Trophoblast cell (in vitro differentiated cells and primary cell): ENCODE measurements at regions not wholly inside any gene's neighbourhood (a gene's known extent, or its start where the extent isn't known, plus 50 kb on each side); places are given as distances from the start of the nearest gene placed in this dataset.

Source experiments
- DNase-seq, 2 donors: peaks; one replicate each; pipeline ENCODE4 v3.0.0-alpha.2; 2016
- H2AFZ ChIP-seq: 2 replicates; pipeline ENCODE4 v1.6.1; 2013; ENCODE audit warnings: low read length, moderate library complexity, mild to moderate bottlenecking; ENCODE audit not compliant: insufficient read depth, poor library complexity
- H2AK5ac ChIP-seq: 2 replicates; pipeline ENCODE4 v1.6.1; 2013; ENCODE audit warnings: mild to moderate bottlenecking, low read length
- H2BK120ac ChIP-seq: 2 replicates; pipeline ENCODE4 v1.6.1; 2013; ENCODE audit warnings: low read length, mild to moderate bottlenecking, moderate library complexity; ENCODE audit not compliant: insufficient read depth, poor library complexity
- H2BK12ac ChIP-seq: 2 replicates; pipeline ENCODE4 v1.6.1; 2013; ENCODE audit warnings: mild to moderate bottlenecking, low read length, moderate library complexity
- H2BK5ac ChIP-seq: 2 replicates; pipeline ENCODE4 v1.6.1; 2013; ENCODE audit warnings: low read length, low read depth, moderate library complexity, mild to moderate bottlenecking; ENCODE audit not compliant: poor library complexity
- H3K14ac ChIP-seq: 2 replicates; pipeline ENCODE4 v1.6.1; 2013; ENCODE audit warnings: mild to moderate bottlenecking, low read length
- H3K18ac ChIP-seq: 2 replicates; pipeline ENCODE4 v1.6.1; 2013; ENCODE audit warnings: mild to moderate bottlenecking, low read length
- H3K23ac ChIP-seq: 2 replicates; pipeline ENCODE4 v1.6.1; 2013; ENCODE audit warnings: low read length
- H3K27ac ChIP-seq: 2 replicates; pipeline ENCODE4 v1.5.1; 2013; ENCODE audit warnings: low read depth, mild to moderate bottlenecking, inconsistent platforms, low read length, moderate library complexity
- H3K27me3 ChIP-seq: 2 replicates; pipeline ENCODE4 v1.6.1; 2013; ENCODE audit warnings: inconsistent platforms, mild to moderate bottlenecking, low read length, moderate library complexity; ENCODE audit not compliant: insufficient read depth
- H3K36me3 ChIP-seq, 2 experiments: 1 replicate in 1 of 2; 2 replicates in 1 of 2; pipeline ENCODE4 v1.6.1; 2013; ENCODE audit warnings: low read length in 2 of 2, mild to moderate bottlenecking in 2 of 2, moderate library complexity in 1 of 2; ENCODE audit not compliant: insufficient read depth in 2 of 2, control insufficient read depth in 1 of 2
- H3K4ac ChIP-seq: 2 replicates; pipeline ENCODE4 v1.6.1; 2013; ENCODE audit warnings: low read depth, mild to moderate bottlenecking, low read length, moderate library complexity
- H3K4me1 ChIP-seq, 2 experiments: 1 replicate in 1 of 2; 2 replicates in 1 of 2; pipeline ENCODE4 v1.6.1; 2013; ENCODE audit warnings: low read length in 2 of 2, mild to moderate bottlenecking in 2 of 2, moderate library complexity in 1 of 2; ENCODE audit not compliant: insufficient read depth in 2 of 2, control insufficient read depth in 1 of 2
- H3K4me2 ChIP-seq: 2 replicates; pipeline ENCODE4 v1.6.1; 2013; ENCODE audit warnings: inconsistent platforms, mild to moderate bottlenecking, low read length, moderate library complexity
- H3K4me3 ChIP-seq: 2 replicates; pipeline ENCODE4 v1.5.1; 2013; ENCODE audit warnings: mild to moderate bottlenecking, low read depth, low read length, inconsistent platforms
- H3K79me1 ChIP-seq: one replicate; pipeline ENCODE4 v1.6.1; 2013; ENCODE audit warnings: low read length
- H3K79me2 ChIP-seq: 2 replicates; pipeline ENCODE4 v1.6.1; 2013; ENCODE audit warnings: low read length, mild to moderate bottlenecking; ENCODE audit not compliant: control insufficient read depth, insufficient read depth, poor library complexity
- H3K9ac ChIP-seq: 2 replicates; pipeline ENCODE4 v1.6.1; 2013; ENCODE audit warnings: mild to moderate bottlenecking, low read length
- H3K9me3 ChIP-seq: 2 replicates; pipeline ENCODE4 v1.6.1; 2013; ENCODE audit warnings: low read depth, mild to moderate bottlenecking, control low read depth, inconsistent platforms, low read length; ENCODE audit not compliant: insufficient read depth
- H4K12ac ChIP-seq: 2 replicates; pipeline ENCODE4 v1.6.1; 2013; ENCODE audit warnings: low read depth, mild to moderate bottlenecking, low read length, moderate library complexity
- H4K8ac ChIP-seq: 2 replicates; pipeline ENCODE4 v1.6.1; 2013; ENCODE audit warnings: low read depth, mild to moderate bottlenecking, low read length, moderate library complexity
- H4K91ac ChIP-seq: one replicate; pipeline ENCODE4 v1.6.1; 2013; ENCODE audit warnings: low read depth, mild to moderate bottlenecking, low read length, moderate library complexity
- WGBS: extraction: QIAGEN DNeasy Blood & Tissue Kit; methylation state at CpG from one replicate; pipeline ENCODE4 v1.1.7; 2013; ENCODE audit warnings: missing lambda C conversion rate; ENCODE audit not compliant: insufficient read length, insufficient coverage; ENCODE audit errors: extremely low coverage; 5-methylcytosine and 5-hydroxymethylcytosine counted together

- Histone ChIP-seq H3K23ac (no peak overlapping the region), H3K4me2 (no peak overlapping the region), H4K91ac (no peak overlapping the region), H3K9ac (no peak overlapping the region), H3K4ac (no peak overlapping the region), H3K27ac (no peak overlapping the region), H4K8ac (no peak overlapping the region), H3K4me1 (no peaks in the 10 kb centered on the region), H2BK5ac (no peak overlapping the region), H3K18ac (no peak overlapping the region), H2BK120ac (no peak overlapping the region), H3K27me3 (no peaks in the 10 kb centered on the region), H3K36me3 (no peaks in the 10 kb centered on the region), H3K4me3 (no peak overlapping the region), H3K9me3 (no peaks in the 10 kb centered on the region), H2BK12ac (no peak overlapping the region), H4K12ac (no peak overlapping the region), H3K79me1 (no peaks in the 10 kb centered on the region), H2AFZ (no peak overlapping the region), H3K14ac (no peak overlapping the region), H2AK5ac (no peak overlapping the region), H3K79me2 (no peaks in the 10 kb centered on the region)
- WGBS: no CpG with 5 or more reads among the region's 1 CpG
- DNase-seq: peak in 1 of 2 donors; percentile 55
Observed at GRCh38 chr2:117523711-117524238, 290.7 kb upstream of the DDX18 start.

- Histone ChIP-seq H3K27ac (no peak overlapping the region), H4K91ac (no peak overlapping the region), H3K9me3 (peaks cover 3% of the 10 kb centered on the region), H2AFZ (no peak overlapping the region), H2BK5ac (no peak overlapping the region), H3K4me3 (no peak overlapping the region), H3K27me3 (no peaks in the 10 kb centered on the region), H3K79me1 (no peaks in the 10 kb centered on the region), H2AK5ac (no peak overlapping the region), H3K14ac (no peak overlapping the region), H3K18ac (no peak overlapping the region), H2BK12ac (no peak overlapping the region), H3K23ac (no peak overlapping the region), H3K4me2 (no peak overlapping the region), H3K36me3 (peaks cover 0 to 2% of the 10 kb centered on the region in 2 experiments), H3K9ac (no peak overlapping the region), H3K4me1 (no peaks in the 10 kb centered on the region), H2BK120ac (no peak overlapping the region), H4K12ac (no peak overlapping the region), H4K8ac (no peak overlapping the region), H3K79me2 (no peaks in the 10 kb centered on the region), H3K4ac (no peak overlapping the region)
- DNase-seq: peak in 1 of 2 donors; percentile 49
- no CpG with 5 or more reads among the region's 2 CpGs for WGBS
Observed at GRCh38 chr2:117536139-117536538, 278.4 kb upstream of the DDX18 start.

GRCh38 chr2:117537032-117537431, 277.5 kb upstream of the DDX18 start:
- H3K4me3 ChIP-seq: no peak overlapping the region
- no CpG with 5 or more reads among the region's 4 CpGs for WGBS
- H3K4ac ChIP-seq: no peak overlapping the region
- H2BK12ac ChIP-seq: no peak overlapping the region
- H2BK5ac ChIP-seq: no peak overlapping the region
- H3K79me1 ChIP-seq: no peaks in the 10 kb centered on the region
- no peak overlapping the region for H4K12ac ChIP-seq
- H3K9me3 ChIP-seq: peaks cover 3% of the 10 kb centered on the region
- no peak overlapping the region for H3K23ac ChIP-seq
- H3K9ac ChIP-seq: no peak overlapping the region
- H4K8ac ChIP-seq: no peak overlapping the region
- no peak overlapping the region for H3K4me2 ChIP-seq
- DNase-seq: no peak
- H3K27ac ChIP-seq: no peak overlapping the region
- no peaks in the 10 kb centered on the region for H3K79me2 ChIP-seq
- H2AK5ac ChIP-seq: no peak overlapping the region
- peaks cover 0 to 2% of the 10 kb centered on the region in 2 experiments for H3K36me3 ChIP-seq
- no peaks in the 10 kb centered on the region for H3K4me1 ChIP-seq
- H3K14ac ChIP-seq: no peak overlapping the region
- no peak overlapping the region for H4K91ac ChIP-seq
- no peaks in the 10 kb centered on the region for H3K27me3 ChIP-seq
- H2AFZ ChIP-seq: no peak overlapping the region
- no peak overlapping the region for H2BK120ac ChIP-seq
- H3K18ac ChIP-seq: no peak overlapping the region

DNA sequence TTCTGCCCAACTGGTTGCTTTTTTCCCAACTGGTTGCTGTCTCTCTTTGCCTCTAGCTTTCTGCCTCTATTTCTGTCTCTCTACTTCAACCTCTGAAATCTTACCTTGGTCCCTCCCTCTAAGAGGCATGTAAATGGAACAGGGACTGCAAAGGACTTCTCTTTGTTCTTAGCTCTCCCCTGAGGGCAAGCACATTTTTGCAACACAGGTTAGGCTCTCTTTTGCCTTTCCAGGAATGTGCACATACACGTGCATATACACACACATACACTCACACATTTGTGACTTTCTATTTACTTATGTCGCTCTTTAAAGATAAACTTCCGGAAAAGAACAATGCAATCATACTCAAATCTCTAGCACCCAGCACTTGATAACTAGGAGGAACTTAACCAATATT, 262.6 kb upstream of the DDX18 start:
- H3K14ac ChIP-seq: no peak overlapping the region
- peak overlapping the region; percentile 22 for H3K27ac ChIP-seq
- no peak overlapping the region for H4K8ac ChIP-seq
- H2BK120ac ChIP-seq: no peak overlapping the region
- no peak overlapping the region for H2AFZ ChIP-seq
- H3K23ac ChIP-seq: no peak overlapping the region
- no peaks in the 10 kb centered on the region for H3K9me3 ChIP-seq
- no peaks in the 10 kb centered on the region for H3K79me2 ChIP-seq
- no peak overlapping the region for H3K4ac ChIP-seq
- no peak overlapping the region for H4K12ac ChIP-seq
- no CpG with 5 or more reads among the region's 3 CpGs for whole genome bisulfite sequencing
- no peak overlapping the region for H4K91ac ChIP-seq
- no peak overlapping the region for H3K9ac ChIP-seq
- no peak overlapping the region for H2BK12ac ChIP-seq
- peaks cover 3 to 4% of the 10 kb centered on the region in 2 experiments for H3K4me1 ChIP-seq
- no peaks in the 10 kb centered on the region for H3K79me1 ChIP-seq
- no peaks in the 10 kb centered on the region for H3K27me3 ChIP-seq
- H3K18ac ChIP-seq: no peak overlapping the region
- no peak overlapping the region for H3K4me3 ChIP-seq
- H3K36me3 ChIP-seq: no peaks in the 10 kb centered on the region
- no peak overlapping the region for H3K4me2 ChIP-seq
- H2BK5ac ChIP-seq: no peak overlapping the region
- DNase-seq: peak; percentile 12 to 69
- no peak overlapping the region for H2AK5ac ChIP-seq
